ENCODE measurements at regions not wholly inside any gene's neighbourhood (a gene's known extent, or its start where the extent isn't known, plus 50 kb on each side); places are given as distances from the start of the nearest gene placed in this dataset.

GRCh38 chr3:182697345-182697919 is 95.9 kb upstream of the ATP11B start:
- TF ChIP-seq CTCF (conservative IDR thresholded peaks at IDR 0.05) (no peak), EZH2 (IDR thresholded peaks at IDR 0.05; ENCODE audit: low read depth) (no peak)

Measured in PC-9 (cell line).